ENCODE measurements at regions not wholly inside any gene's neighbourhood (a gene's known extent, or its start where the extent isn't known, plus 50 kb on each side); places are given as distances from the start of the nearest gene placed in this dataset.

GRCh38 chr7:131051304-131051703, 276.4 kb upstream of the MKLN1 start:
- Histone ChIP-seq H3K4me2 (replicated peaks; ENCODE audit: extremely low read depth, low read length, poor library complexity, severe bottlenecking) (no peak overlapping the region), H3K36me3 (replicated peaks in 1 of 2; ENCODE audit: control insufficient read depth in 1 of 2, insufficient read depth in 2 of 2, low read length in 2 of 2) (no peaks in the 10 kb centered on the region), H3K27me3 (ENCODE audit: control insufficient read depth in 2 of 2, insufficient read depth in 2 of 2, low read length in 2 of 2) (no peaks in the 10 kb centered on the region), H3K4me1 (ENCODE audit: control insufficient read depth in 1 of 2, insufficient read depth in 2 of 2, low read length in 2 of 2) (no peaks in the 10 kb centered on the region), H3K79me2 (ENCODE audit: insufficient read depth, low read length) (no peaks in the 10 kb centered on the region), H3K9ac (ENCODE audit: insufficient read depth, low read length, poor library complexity, severe bottlenecking) (no peak overlapping the region), H2AFZ (ENCODE audit: insufficient read depth, low read depth, low read length, poor library complexity, severe bottlenecking) (no peak overlapping the region), H4K20me1 (ENCODE audit: insufficient read depth, low read length) (peaks cover 98% of the 10 kb centered on the region), H3K27ac (ENCODE audit: low read depth in 1 of 2, low read length in 2 of 2) (no peak overlapping the region), H3K4me3 (replicated peaks in 1 of 3; ENCODE audit: low read depth in 2 of 3, low read length in 3 of 3) (no peak overlapping the region), H3K9me3 (replicated peaks in 1 of 2; ENCODE audit: control insufficient read depth in 1 of 2, insufficient read depth in 1 of 2, low read length in 2 of 2) (no peaks in the 10 kb centered on the region)
- Mint-ChIP-seq H3K27me3 (ENCODE audit: low read depth in 3 of 3) (peaks cover 0 to 3% (median 3%) of the 10 kb centered on the region in 3 donors), H3K4me3 (no peak overlapping the region), H3K9me3 (peaks cover 0 to under 1% (median 0%) of the 10 kb centered on the region in 7 donors), H3K36me3 (peaks cover 19 to 41% of the 10 kb centered on the region in 2 donors), H3K27ac (no peak overlapping the region), H3K4me1 (peaks cover 16% of the 10 kb centered on the region)
- intact Hi-C loops (cut with micrococcal nuclease): no loop called here
- no peak for DNase-seq
- TF ChIP-seq CTCF (IDR thresholded peaks at IDR 0.05): no peak
- no CpG with 5 or more reads among the region's 2 CpGs for WGBS (ENCODE audit: insufficient coverage)

DNA sequence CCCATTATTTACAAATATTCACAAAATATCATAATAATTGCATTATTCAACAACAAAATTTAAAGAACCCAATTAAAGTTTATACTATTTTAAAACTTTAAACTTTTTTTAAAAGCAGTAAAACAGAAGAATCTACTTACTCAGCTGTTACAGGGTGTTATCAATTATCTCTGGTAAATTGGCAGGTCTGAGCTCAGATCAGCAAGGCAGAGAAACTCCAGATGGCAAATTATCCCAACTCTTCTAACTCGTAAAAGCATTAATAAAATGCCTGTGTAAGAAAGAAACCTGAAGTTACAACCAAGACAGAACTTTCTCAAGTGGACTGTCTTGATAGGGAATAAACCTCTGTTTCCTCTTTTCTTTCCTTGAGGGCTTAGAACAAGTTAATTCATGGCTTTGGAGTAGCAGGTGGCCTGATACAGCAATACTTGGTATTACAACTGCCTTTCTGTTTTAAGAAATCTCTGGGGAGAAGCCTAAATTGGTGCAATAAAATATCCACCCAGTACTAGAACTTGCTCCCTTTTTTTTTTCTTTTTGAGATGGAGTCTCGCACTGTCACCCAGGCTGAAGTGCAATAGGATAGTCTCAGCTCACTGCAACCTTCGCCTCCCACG, 275.3 kb upstream of the MKLN1 start:
- Mint-ChIP-seq H3K36me3 (peaks cover 19 to 44% of the 10 kb centered on the region in 2 donors), H3K27ac (no peak overlapping the region), H3K4me1 (peaks cover 27% of the 10 kb centered on the region), H3K27me3 (ENCODE audit: low read depth in 3 of 3) (peaks cover 0 to 3% (median 3%) of the 10 kb centered on the region in 3 donors), H3K4me3 (no peak overlapping the region), H3K9me3 (no peaks in the 10 kb centered on the region)
- Histone ChIP-seq H3K36me3 (replicated peaks in 1 of 2; ENCODE audit: control insufficient read depth in 1 of 2, insufficient read depth in 2 of 2, low read length in 2 of 2) (no peaks in the 10 kb centered on the region), H3K4me3 (replicated peaks in 1 of 3; ENCODE audit: low read depth in 2 of 3, low read length in 3 of 3) (no peak overlapping the region), H3K27me3 (ENCODE audit: control insufficient read depth in 2 of 2, insufficient read depth in 2 of 2, low read length in 2 of 2) (no peaks in the 10 kb centered on the region), H3K79me2 (ENCODE audit: insufficient read depth, low read length) (no peaks in the 10 kb centered on the region), H3K4me2 (replicated peaks; ENCODE audit: extremely low read depth, low read length, poor library complexity, severe bottlenecking) (no peak overlapping the region), H2AFZ (ENCODE audit: insufficient read depth, low read depth, low read length, poor library complexity, severe bottlenecking) (no peak overlapping the region), H3K9ac (ENCODE audit: insufficient read depth, low read length, poor library complexity, severe bottlenecking) (no peak overlapping the region), H3K4me1 (ENCODE audit: control insufficient read depth in 1 of 2, insufficient read depth in 2 of 2, low read length in 2 of 2) (peaks cover 7 to 8% of the 10 kb centered on the region in 2 donors), H3K27ac (ENCODE audit: low read depth in 1 of 2, low read length in 2 of 2) (no peak overlapping the region), H4K20me1 (ENCODE audit: insufficient read depth, low read length) (peaks cover 98% of the 10 kb centered on the region), H3K9me3 (replicated peaks in 1 of 2; ENCODE audit: control insufficient read depth in 1 of 2, insufficient read depth in 1 of 2, low read length in 2 of 2) (no peaks in the 10 kb centered on the region)
- WGBS (ENCODE audit: insufficient coverage): 14% methylated on average over 1 of the region's 4 CpGs
- intact Hi-C loops (cut with micrococcal nuclease): no loop called here
- DNase-seq: no peak
- TF ChIP-seq CTCF (IDR thresholded peaks at IDR 0.05): no peak

All from CD14-positive monocyte (primary cell).